Stomach smooth muscle (tissue), 2 donors: ENCODE measurements at regions not wholly inside any gene's neighbourhood (a gene's known extent, or its start where the extent isn't known, plus 50 kb on each side); places are given as distances from the start of the nearest gene placed in this dataset.

ENCODE experiments used
- H3K27ac ChIP-seq: one replicate; pipeline ENCODE4 v1.7.0; 2013; ENCODE audit warnings: mild to moderate bottlenecking, low read length, inconsistent platforms
- H3K27me3 ChIP-seq, 2 donors: one replicate each; pipeline ENCODE4 v1.7.0; 2013; ENCODE audit warnings: low read length in 2 of 2; ENCODE audit not compliant: insufficient read depth in 2 of 2, control insufficient read depth in 1 of 2
- H3K36me3 ChIP-seq, 2 donors: one replicate each; pipeline ENCODE4 v1.7.0; 2013; ENCODE audit warnings: low read length in 2 of 2; ENCODE audit not compliant: control insufficient read depth in 2 of 2, insufficient read depth in 2 of 2
- H3K4me1 ChIP-seq: one replicate; pipeline ENCODE4 v1.7.0; 2013; ENCODE audit warnings: low read length; ENCODE audit not compliant: control insufficient read depth, insufficient read depth
- H3K4me3 ChIP-seq, 2 donors: one replicate each; pipeline ENCODE4 v1.7.0; 2013; ENCODE audit warnings: low read length in 2 of 2
- H3K9ac ChIP-seq, 2 donors: one replicate each; pipeline ENCODE4 v1.7.0; 2013; ENCODE audit warnings: low read length in 2 of 2, mild to moderate bottlenecking in 1 of 2
- H3K9me3 ChIP-seq, 2 donors: one replicate each; pipeline ENCODE4 v1.7.0; 2013; ENCODE audit warnings: low read length in 2 of 2; ENCODE audit not compliant: control insufficient read depth in 2 of 2
- donor health status: healthy.
- donor health status: Pancreatic carcinoma.

GRCh38 chr5:38731461-38731860 is 114.4 kb upstream of the OSMR start:
- H3K36me3 ChIP-seq: no peaks in the 10 kb centered on the region
- peaks cover 0 to 2% of the 10 kb centered on the region in 2 donors for H3K9me3 ChIP-seq
- no peak overlapping the region for H3K27ac ChIP-seq
- H3K9ac ChIP-seq: no peak overlapping the region
- no peaks in the 10 kb centered on the region for H3K4me1 ChIP-seq
- H3K27me3 ChIP-seq: no peaks in the 10 kb centered on the region
- H3K4me3 ChIP-seq: no peak overlapping the region

- Histone ChIP-seq H3K27ac (no peak overlapping the region), H3K4me3 (no peak overlapping the region), H3K4me1 (no peaks in the 10 kb centered on the region), H3K9ac (no peak overlapping the region), H3K27me3 (no peaks in the 10 kb centered on the region), H3K36me3 (no peaks in the 10 kb centered on the region), H3K9me3 (peaks cover 0 to 2% of the 10 kb centered on the region in 2 donors)
These were observed 111.5 kb upstream of the OSMR start for GRCh38 chr5:38734353-38734752.

- Histone ChIP-seq H3K27ac (no peak overlapping the region), H3K27me3 (no peaks in the 10 kb centered on the region), H3K9me3 (peaks cover 0 to 2% of the 10 kb centered on the region in 2 donors), H3K4me1 (no peaks in the 10 kb centered on the region), H3K9ac (no peak overlapping the region), H3K4me3 (no peak overlapping the region), H3K36me3 (no peaks in the 10 kb centered on the region)
These were observed 109.7 kb upstream of the OSMR start for GRCh38 chr5:38736089-38736488.

DNA sequence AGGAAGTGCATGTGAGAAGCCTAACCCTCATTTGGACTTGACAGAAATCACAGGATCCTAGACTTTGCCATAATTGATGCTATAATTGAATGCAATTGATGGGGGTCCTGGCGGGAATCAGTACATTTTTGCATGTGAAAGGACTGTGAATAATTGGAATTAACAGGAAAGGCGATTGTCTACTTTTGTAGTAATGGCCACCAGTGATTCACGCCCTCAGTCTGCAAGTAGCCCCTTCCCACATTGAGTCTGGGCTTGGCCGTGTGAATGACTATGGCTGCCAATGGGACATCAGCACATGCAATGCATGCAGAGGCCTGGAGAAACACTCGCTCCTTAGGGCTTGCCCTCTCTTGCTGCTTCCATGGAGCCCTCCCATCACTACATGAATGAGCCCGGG is 107.8 kb upstream of the OSMR start:
- H3K4me3 ChIP-seq: no peak overlapping the region

GRCh38 chr5:38739011-38739704 is 106.7 kb upstream of the OSMR start:
- no peaks in the 10 kb centered on the region for H3K36me3 ChIP-seq
- no peak overlapping the region for H3K4me3 ChIP-seq
- no peaks in the 10 kb centered on the region for H3K27me3 ChIP-seq
- H3K4me1 ChIP-seq: no peaks in the 10 kb centered on the region
- no peak overlapping the region for H3K27ac ChIP-seq
- peaks cover 2 to 8% of the 10 kb centered on the region in 2 donors for H3K9me3 ChIP-seq
- no peak overlapping the region for H3K9ac ChIP-seq

More for the DNA sequence above, 107.8 kb upstream of the OSMR start:
- H3K9ac ChIP-seq: no peak overlapping the region
- peaks cover under 1 to 2% of the 10 kb centered on the region in 2 donors for H3K9me3 ChIP-seq
- no peaks in the 10 kb centered on the region for H3K36me3 ChIP-seq
- H3K27me3 ChIP-seq: no peaks in the 10 kb centered on the region
- H3K27ac ChIP-seq: no peak overlapping the region
- H3K4me1 ChIP-seq: no peaks in the 10 kb centered on the region

DNA sequence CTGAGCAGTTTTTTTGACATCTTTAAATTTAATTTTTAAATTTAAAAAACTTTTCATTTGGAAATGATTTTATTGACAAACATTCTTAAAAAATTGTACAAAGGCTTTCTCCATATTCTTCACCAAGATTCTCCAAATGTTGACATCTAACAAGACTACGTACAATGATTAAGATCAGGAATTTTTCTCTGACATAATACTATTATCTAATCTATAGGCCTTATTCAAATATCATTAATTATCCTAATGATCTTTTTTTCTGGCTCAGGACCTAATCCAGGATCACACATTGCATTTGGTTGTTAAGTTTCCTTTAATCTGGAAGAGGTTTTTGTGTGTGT is 106.1 kb upstream of the OSMR start:
- H3K4me1 ChIP-seq: no peaks in the 10 kb centered on the region
- H3K36me3 ChIP-seq: no peaks in the 10 kb centered on the region
- H3K9ac ChIP-seq: no peak overlapping the region
- H3K4me3 ChIP-seq: no peak overlapping the region
- H3K9me3 ChIP-seq: peaks cover 2 to 8% of the 10 kb centered on the region in 2 donors
- no peak overlapping the region for H3K27ac ChIP-seq
- no peaks in the 10 kb centered on the region for H3K27me3 ChIP-seq

GRCh38 chr5:38742821-38743220 is 103.0 kb upstream of the OSMR start:
- Histone ChIP-seq H3K4me1 (no peaks in the 10 kb centered on the region), H3K36me3 (no peaks in the 10 kb centered on the region), H3K27ac (no peak overlapping the region), H3K9ac (no peak overlapping the region), H3K27me3 (no peaks in the 10 kb centered on the region), H3K9me3 (peaks cover 0 to 8% of the 10 kb centered on the region in 2 donors), H3K4me3 (no peak overlapping the region)

DNA sequence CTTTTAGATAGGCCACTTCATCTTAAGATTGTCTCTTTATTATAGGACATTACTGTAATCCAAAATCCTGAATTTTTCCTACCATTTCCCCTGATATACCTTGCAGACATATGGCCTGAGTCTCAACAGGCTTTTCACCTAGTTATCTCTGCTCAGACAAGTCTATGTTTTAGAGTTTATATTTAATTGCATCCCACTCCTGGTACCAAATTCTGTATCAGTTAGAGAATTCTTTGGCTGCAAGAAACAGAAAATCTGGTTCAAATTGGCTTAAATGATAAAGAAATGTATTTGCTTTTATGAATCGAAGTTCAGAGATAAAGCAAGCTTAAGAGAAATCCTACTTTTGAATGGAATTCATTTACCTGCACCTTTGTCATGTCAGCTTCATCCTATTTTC is 102.2 kb upstream of the OSMR start:
- H3K27me3 ChIP-seq: no peaks in the 10 kb centered on the region
- H3K9ac ChIP-seq: no peak overlapping the region
- H3K4me1 ChIP-seq: no peaks in the 10 kb centered on the region
- no peaks in the 10 kb centered on the region for H3K36me3 ChIP-seq
- no peak overlapping the region for H3K4me3 ChIP-seq
- H3K9me3 ChIP-seq: peaks cover 0 to 8% of the 10 kb centered on the region in 2 donors
- no peak overlapping the region for H3K27ac ChIP-seq

DNA sequence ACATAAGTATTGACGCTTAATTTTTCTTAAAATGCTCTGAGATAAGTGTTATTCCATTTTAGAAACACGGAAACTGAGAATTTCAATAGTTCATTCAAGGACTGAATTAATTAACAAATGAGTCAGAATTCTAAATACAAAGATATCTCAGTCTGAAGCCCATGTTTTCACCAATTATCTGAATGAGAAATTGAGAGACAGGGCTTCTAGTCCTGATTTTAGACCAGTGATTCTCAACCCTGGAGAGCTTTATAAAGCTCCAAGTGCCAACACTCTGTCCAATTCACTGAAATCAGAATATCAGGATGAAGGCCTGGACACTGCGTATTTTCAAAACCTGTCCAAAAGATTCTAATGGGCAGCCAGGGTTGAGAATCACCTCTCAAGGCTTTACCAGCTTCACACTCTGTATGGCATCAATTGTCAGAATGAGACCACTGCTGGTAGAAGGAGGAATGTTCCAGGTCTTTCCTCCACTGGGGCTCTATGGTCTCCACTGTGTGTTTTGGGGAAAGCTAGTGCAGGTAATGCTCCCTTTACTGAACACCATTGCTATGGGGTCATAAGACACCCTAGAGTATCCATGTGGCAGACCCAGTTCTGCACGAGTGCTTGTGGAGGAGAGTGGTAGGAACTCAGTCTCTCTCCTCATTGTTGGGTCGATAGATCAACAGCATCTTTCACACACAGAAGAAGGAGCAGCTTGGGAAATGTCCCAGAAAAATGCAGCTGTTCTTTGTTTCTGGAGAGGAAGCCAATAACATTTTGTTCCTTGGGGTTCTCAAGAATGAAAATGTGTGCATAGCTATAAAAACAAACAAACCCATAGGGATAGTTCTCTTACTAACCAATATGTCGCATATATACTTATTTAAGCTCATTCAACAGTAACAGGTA is 99.7 kb upstream of the OSMR start:
- no peak overlapping the region for H3K9ac ChIP-seq
- H3K36me3 ChIP-seq: no peaks in the 10 kb centered on the region
- H3K4me1 ChIP-seq: no peaks in the 10 kb centered on the region
- H3K4me3 ChIP-seq: no peak overlapping the region
- peaks cover 0 to 8% of the 10 kb centered on the region in 2 donors for H3K9me3 ChIP-seq
- no peaks in the 10 kb centered on the region for H3K27me3 ChIP-seq
- no peak overlapping the region for H3K27ac ChIP-seq

DNA sequence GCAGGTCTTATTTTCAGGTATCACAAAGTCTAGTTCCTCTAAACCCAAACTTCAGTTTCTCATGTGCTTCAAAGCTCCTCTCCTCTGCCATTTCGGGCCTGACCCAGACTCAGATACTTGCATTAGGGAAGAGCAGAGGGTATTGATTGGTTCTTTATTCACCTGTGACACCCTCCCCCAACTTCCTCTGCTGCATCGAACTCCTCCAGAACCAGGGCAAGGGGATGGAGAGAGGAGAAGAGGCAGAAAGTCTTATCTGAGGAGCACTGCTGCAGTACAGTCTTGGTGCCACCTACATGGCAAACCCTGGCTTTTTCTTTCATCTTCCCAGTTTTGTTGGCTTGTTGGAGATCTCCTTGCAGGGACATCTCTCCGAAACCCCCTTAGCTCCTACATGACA is 96.0 kb upstream of the OSMR start:
- Histone ChIP-seq H3K4me1 (no peaks in the 10 kb centered on the region), H3K4me3 (no peak overlapping the region), H3K27me3 (peaks cover 0 to 3% of the 10 kb centered on the region in 2 donors), H3K27ac (no peak overlapping the region), H3K36me3 (no peaks in the 10 kb centered on the region), H3K9ac (no peak overlapping the region), H3K9me3 (no peaks in the 10 kb centered on the region)

- Histone ChIP-seq H3K4me3 (no peak overlapping the region), H3K36me3 (no peaks in the 10 kb centered on the region), H3K27ac (no peak overlapping the region), H3K9ac (no peak overlapping the region), H3K27me3 (peaks cover 0 to 3% of the 10 kb centered on the region in 2 donors), H3K9me3 (no peaks in the 10 kb centered on the region), H3K4me1 (no peaks in the 10 kb centered on the region)
These were observed 94.7 kb upstream of the OSMR start for GRCh38 chr5:38751103-38751502.
